ENCODE measurements at regions not wholly inside any gene's neighbourhood (a gene's known extent, or its start where the extent isn't known, plus 50 kb on each side); places are given as distances from the start of the nearest gene placed in this dataset.
"Not testable (repeated sequence)": the region's sequence is repeated elsewhere in the genome, so short reads cannot be mapped to it uniquely, and the experiment has no call there.

GRCh38 chr10:53356616-53357349 is 584.2 kb upstream of the MBL2 start:
- H2AFZ ChIP-seq (ENCODE audit: low read depth, low read length) = no peak overlapping the region
- no peaks in the 10 kb centered on the region for H3K9me2 ChIP-seq (ENCODE audit: insufficient read depth, low read length)
- no peaks in the 10 kb centered on the region for H3K9me3 ChIP-seq (ENCODE audit: low read length)
- H3K4me3 ChIP-seq (ENCODE audit: low read length) = no peak overlapping the region
- H3K4me2 ChIP-seq (ENCODE audit: low read length) = no peak overlapping the region
- no peaks in the 10 kb centered on the region for H3F3A ChIP-seq (ENCODE audit: insufficient read depth, low read length, poor library complexity, severe bottlenecking)
- no peaks in the 10 kb centered on the region for H4K20me1 ChIP-seq (ENCODE audit: insufficient read depth)
- H3K27me3 ChIP-seq (ENCODE audit: insufficient read depth, low read depth, low read length) = no peaks in the 10 kb centered on the region
- no peak overlapping the region for H3K27ac ChIP-seq (ENCODE audit: low read length)
- H3K79me2 ChIP-seq (replicated peaks; ENCODE audit: insufficient read depth, low read length) = no peaks in the 10 kb centered on the region
- H3K36me3 ChIP-seq (ENCODE audit: insufficient read depth, low read length) = no peaks in the 10 kb centered on the region
- TF ChIP-seq, protein P1, sequence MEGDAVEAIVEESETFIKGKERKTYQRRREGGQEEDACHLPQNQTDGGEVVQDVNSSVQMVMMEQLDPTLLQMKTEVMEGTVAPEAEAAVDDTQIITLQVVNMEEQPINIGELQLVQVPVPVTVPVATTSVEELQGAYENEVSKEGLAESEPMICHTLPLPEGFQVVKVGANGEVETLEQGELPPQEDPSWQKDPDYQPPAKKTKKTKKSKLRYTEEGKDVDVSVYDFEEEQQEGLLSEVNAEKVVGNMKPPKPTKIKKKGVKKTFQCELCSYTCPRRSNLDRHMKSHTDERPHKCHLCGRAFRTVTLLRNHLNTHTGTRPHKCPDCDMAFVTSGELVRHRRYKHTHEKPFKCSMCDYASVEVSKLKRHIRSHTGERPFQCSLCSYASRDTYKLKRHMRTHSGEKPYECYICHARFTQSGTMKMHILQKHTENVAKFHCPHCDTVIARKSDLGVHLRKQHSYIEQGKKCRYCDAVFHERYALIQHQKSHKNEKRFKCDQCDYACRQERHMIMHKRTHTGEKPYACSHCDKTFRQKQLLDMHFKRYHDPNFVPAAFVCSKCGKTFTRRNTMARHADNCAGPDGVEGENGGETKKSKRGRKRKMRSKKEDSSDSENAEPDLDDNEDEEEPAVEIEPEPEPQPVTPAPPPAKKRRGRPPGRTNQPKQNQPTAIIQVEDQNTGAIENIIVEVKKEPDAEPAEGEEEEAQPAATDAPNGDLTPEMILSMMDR (IDR thresholded peaks at IDR 0.05; ENCODE audit: poor library complexity, severe bottlenecking) = no peak
- TF ChIP-seq REST (IDR thresholded peaks at IDR 0.05; ENCODE audit: borderline replicate concordance) = no peak
- no peak for TF ChIP-seq TAF1 (IDR thresholded peaks at IDR 0.05; ENCODE audit: low read depth)
- no peak for TF ChIP-seq EP300 (conservative IDR thresholded peaks at IDR 0.05; ENCODE audit: poor library complexity, severe bottlenecking)
- TF ChIP-seq MXI1 (conservative IDR thresholded peaks at IDR 0.05; ENCODE audit: poor library complexity, severe bottlenecking) = no peak
- no peak overlapping the region for H3K9ac ChIP-seq (ENCODE audit: low read length)

DNA sequence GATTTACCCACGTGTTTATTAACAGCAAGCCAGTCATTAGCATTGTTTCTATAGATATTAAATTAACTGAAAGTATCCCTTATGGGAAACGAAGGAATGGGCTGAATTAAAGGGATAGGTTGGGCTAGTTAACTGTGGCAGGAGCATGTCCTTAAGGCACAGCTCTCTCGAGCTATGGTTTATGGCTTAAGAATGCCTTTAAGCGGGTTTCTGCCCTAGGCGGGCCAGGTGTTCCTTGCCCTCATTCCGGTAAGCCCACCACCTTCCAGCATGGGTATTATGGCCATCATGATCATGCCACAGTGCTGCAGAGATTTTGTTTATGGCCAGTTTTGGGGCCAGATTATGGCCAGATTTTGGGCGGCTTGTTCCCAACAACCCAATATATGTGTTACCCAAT is 569.9 kb upstream of the MBL2 start:
- H3K9me2 ChIP-seq (ENCODE audit: insufficient read depth, low read length); H3K27me3 ChIP-seq (ENCODE audit: insufficient read depth, low read depth, low read length); H4K20me1 ChIP-seq (ENCODE audit: insufficient read depth); H2AFZ ChIP-seq (ENCODE audit: low read depth, low read length); H3K4me2 ChIP-seq (ENCODE audit: low read length); H3K9me3 ChIP-seq (ENCODE audit: low read length); H3K9ac ChIP-seq (ENCODE audit: low read length); H3K36me3 ChIP-seq (ENCODE audit: insufficient read depth, low read length); H3F3A ChIP-seq (ENCODE audit: insufficient read depth, low read length, poor library complexity, severe bottlenecking); H3K4me3 ChIP-seq (ENCODE audit: low read length); H3K79me2 ChIP-seq (replicated peaks; ENCODE audit: insufficient read depth, low read length); H3K27ac ChIP-seq (ENCODE audit: low read length): not testable (repeated sequence)

- not testable (repeated sequence) for H4K20me1 ChIP-seq (ENCODE audit: insufficient read depth)
These were observed 565.6 kb upstream of the MBL2 start for GRCh38 chr10:53338199-53338598.

GRCh38 chr10:53335803-53336422 is 563.3 kb upstream of the MBL2 start:
- not testable (repeated sequence) for H3K9ac ChIP-seq (ENCODE audit: low read length); H3K4me2 ChIP-seq (ENCODE audit: low read length); H2AFZ ChIP-seq (ENCODE audit: low read depth, low read length); H3K79me2 ChIP-seq (replicated peaks; ENCODE audit: insufficient read depth, low read length); H3K27ac ChIP-seq (ENCODE audit: low read length); H3K9me3 ChIP-seq (ENCODE audit: low read length); H4K20me1 ChIP-seq (ENCODE audit: insufficient read depth); H3K9me2 ChIP-seq (ENCODE audit: insufficient read depth, low read length); H3F3A ChIP-seq (ENCODE audit: insufficient read depth, low read length, poor library complexity, severe bottlenecking); H3K27me3 ChIP-seq (ENCODE audit: insufficient read depth, low read depth, low read length); H3K4me3 ChIP-seq (ENCODE audit: low read length); H3K36me3 ChIP-seq (ENCODE audit: insufficient read depth, low read length)

More at GRCh38 chr10:53338199-53338598, 565.6 kb upstream of the MBL2 start:
- not testable (repeated sequence) for H3K79me2 ChIP-seq (replicated peaks; ENCODE audit: insufficient read depth, low read length); H3K36me3 ChIP-seq (ENCODE audit: insufficient read depth, low read length); H3K4me3 ChIP-seq (ENCODE audit: low read length); H2AFZ ChIP-seq (ENCODE audit: low read depth, low read length); H3K4me2 ChIP-seq (ENCODE audit: low read length); H3K9me2 ChIP-seq (ENCODE audit: insufficient read depth, low read length); H3K9ac ChIP-seq (ENCODE audit: low read length); H3F3A ChIP-seq (ENCODE audit: insufficient read depth, low read length, poor library complexity, severe bottlenecking); H3K27ac ChIP-seq (ENCODE audit: low read length); H3K9me3 ChIP-seq (ENCODE audit: low read length); H3K27me3 ChIP-seq (ENCODE audit: insufficient read depth, low read depth, low read length)
